Inferior parietal cortex (tissue), 1 donor: ENCODE measurements at regions not wholly inside any gene's neighbourhood (a gene's known extent, or its start where the extent isn't known, plus 50 kb on each side); places are given as distances from the start of the nearest gene placed in this dataset.
"Not testable (repeated sequence)": the region's sequence is repeated elsewhere in the genome, so short reads cannot be mapped to it uniquely, and the experiment has no call there.

Experiments
- DNase-seq: peaks from one replicate; pipeline ENCODE4 v3.0.0-alpha.2; 2016; ENCODE audit errors: extremely low spot score

GRCh38 chr2:138389063-138389462 lies 112.5 kb upstream of the SPOPL start:
- no peak for DNase-seq

DNA sequence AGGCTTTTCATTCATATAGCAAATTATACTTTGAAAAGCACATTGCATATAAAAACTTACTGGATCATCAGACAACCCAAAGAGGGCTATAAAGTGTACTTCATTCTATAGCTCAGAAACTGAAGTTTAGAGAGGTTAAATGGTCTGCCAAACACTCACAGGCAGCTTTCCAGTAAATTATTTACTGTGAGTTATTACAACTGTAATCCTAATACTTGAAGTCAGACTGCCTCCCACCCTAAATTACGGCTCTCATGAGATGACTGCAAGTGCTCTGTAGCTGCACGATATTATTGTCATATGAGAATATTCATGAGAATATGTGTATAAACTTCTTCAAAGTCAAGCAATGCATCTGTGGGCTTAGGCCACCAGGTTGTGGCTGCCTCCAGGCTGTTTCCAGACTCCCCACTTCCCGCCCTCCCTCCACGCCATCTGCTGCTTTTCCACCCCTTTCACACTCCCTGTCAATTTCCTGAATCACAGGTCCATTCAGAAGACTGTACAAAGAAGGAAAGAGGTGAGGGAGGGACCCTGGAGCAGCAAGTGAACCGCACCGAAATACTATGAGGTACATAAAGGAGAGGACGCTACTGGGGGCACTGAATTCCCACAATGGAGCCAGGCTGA lies 111.1 kb upstream of the SPOPL start:
- no peak for DNase-seq

GRCh38 chr2:138391946-138392345 lies 109.6 kb upstream of the SPOPL start:
- no peak for DNase-seq

DNA sequence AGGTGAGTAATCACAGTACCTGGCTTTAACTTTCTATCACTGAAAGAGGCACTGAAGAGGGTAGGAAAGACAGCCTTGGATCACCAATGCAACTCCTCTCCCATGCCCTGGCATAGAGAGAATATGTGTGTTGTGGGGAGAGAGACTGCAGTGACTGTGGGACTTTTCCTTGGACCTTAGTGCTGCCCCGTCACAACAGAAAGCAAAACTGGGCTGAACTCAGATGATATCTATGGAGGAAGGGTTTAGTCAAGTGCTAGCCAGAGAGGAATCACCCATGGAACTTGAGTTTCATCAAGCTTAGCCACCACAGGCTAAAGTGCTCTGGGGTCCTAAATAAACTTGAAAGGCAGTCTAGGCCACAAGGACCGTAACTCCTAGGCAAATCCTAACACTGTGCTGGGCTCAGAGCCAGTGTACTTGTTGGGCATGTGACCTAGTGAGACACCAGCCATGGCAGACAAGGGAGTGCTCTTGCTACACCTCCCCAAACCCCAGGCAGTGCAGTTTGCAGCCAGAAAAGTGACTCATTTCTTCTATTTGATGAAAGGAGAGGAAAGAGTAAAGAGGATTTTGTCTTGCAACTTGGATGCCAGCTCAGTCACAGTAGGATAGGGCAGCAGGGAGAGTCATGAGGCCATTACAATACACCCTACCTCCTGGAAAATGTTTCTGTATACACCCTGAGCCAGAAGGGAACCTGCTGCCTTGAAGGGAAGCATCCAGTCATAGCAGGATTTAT lies 105.8 kb upstream of the SPOPL start:
- DNase-seq: no peak

DNA sequence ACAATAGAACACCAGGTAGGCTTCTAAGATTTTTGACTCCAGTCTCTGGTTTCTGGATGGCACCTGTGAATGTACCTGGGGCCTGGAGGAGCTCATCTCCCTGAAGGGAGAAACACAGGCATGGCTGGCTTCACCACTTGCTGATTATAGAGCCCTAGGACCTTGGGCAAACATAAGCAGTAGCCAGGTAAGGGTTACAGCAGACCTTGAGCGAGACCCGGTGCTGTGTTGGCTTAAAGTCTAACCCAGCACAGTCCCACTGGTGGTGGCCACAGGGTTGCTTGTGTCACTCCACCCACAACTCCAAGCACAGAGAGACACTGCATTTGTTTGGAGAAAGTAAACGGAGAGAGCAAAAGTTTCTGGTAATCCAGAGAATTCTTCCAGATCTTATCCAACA lies 104.7 kb upstream of the SPOPL start:
- DNase-seq: no peak

DNA sequence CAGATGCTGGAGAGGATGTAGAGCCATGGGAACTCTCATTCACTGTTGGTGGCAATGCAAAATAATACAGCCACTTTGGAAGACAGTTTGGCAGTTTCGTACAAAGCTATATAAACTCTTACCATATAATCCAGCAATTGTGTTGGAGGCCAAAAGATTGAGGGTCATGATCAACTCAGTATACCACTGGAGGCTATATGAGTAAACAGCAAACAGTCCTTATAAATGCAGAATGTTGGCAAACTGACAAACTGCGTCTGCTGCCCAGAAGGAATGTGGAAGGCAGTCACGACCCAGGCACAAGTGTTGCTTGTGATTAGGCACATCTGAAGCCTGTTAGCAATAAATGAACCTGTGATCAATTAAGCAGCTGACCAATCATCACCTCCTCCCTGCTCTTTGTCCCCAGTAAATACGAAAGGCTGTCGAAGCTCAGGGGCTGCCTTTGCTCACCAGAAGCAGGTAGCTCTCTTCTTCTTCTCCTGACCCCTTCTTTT lies 98.1 kb upstream of the SPOPL start:
- no peak for DNase-seq

DNA sequence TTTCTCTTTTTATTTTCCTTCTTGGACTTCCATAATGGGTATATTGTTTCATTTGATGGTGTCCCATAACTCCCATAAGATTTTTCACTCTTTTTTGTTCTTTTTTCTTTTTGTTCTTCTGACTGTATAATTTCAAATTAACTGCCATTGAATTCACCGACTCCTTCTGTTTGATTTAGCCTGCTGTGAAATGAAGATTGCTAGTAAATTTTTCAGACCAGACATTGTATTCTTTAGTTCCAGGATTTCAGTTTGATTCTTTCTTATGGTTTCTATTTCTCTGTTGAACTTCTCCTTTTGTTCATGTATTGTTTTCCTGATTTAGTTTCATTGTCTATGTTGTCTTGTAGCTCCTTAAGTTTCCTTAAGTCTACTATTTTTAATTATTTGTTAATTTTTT lies 87.6 kb upstream of the SPOPL start:
- no peak for DNase-seq

DNA sequence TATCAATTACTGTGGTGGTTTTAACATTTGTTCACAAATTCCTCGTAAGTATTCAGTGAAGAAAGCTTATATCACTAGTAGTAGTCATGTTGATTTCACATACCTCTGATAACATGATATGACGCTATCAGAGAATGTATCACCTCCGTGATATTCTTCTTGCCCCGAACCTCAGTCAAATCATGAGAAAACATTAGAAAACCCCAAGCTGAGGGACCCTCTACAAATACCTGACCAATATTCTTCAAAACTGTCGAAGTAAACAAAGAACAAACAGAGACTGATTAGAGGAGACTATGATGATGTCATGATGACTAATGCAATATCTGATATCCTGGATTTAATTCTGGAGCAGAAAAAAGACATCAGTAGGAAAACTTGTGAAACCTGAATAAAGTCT lies 85.6 kb upstream of the SPOPL start:
- DNase-seq: no peak

- DNase-seq: no peak
These were observed 83.1 kb upstream of the SPOPL start for GRCh38 chr2:138418453-138418852.

GRCh38 chr2:138421315-138421970 lies 80.1 kb upstream of the SPOPL start:
- DNase-seq: no peak

DNA sequence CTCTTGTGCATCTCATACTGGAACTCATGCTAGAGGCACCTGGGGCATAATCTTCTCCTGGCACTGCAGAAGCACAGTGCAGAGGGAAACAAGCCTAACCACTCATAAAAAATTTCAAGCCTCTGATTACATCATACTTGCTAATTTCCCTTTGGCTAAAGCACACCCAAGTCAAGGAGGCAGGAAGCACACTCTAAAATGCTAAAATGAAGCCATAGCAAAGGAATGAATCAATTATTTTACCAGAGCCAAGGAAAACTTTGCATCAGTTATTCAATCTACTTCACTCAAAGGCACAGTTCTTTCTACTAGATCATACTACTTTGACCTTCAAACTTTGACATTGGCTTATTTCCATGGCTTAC lies 79.6 kb upstream of the SPOPL start:
- DNase-seq: no peak

- DNase-seq: no peak
These were observed 78.4 kb upstream of the SPOPL start for GRCh38 chr2:138423198-138423597.

- no peak for DNase-seq
These were observed 77.8 kb upstream of the SPOPL start for GRCh38 chr2:138423745-138424144.

DNA sequence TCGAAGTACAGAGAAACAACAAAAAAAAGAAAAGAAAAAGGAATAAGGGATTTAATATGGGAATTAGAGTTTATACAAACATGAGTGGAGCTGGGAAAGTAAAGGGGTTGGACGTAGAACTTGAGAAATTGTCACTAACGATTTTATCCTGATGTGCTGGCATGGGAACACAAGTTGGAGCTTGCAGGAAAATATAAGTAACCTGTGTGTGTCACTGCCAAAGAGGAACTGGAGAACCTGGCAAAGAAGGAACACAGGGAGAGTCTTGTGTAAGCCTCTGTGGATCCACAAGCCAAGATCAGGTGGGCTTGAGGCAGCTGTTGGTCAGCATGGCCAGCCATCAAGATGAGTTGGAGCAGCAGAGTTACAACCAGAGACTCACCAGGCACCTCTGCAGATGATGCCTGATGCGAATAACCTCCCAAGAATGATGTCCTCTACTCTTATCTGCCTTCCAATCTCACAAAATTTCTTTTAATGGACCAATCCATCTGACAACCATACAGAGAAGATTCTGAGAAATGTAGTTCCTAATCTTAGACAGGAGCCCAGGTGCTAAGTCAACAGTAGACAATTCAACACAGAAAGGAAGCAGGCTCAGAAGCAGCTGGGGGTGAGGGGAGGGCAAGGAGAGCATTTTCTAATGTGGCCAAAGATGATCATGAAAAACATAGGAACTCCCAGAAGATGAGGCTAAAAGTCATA lies 77.0 kb upstream of the SPOPL start:
- no peak for DNase-seq

- not testable (repeated sequence) for DNase-seq
These were observed 75.5 kb upstream of the SPOPL start for GRCh38 chr2:138426116-138426515.

DNA sequence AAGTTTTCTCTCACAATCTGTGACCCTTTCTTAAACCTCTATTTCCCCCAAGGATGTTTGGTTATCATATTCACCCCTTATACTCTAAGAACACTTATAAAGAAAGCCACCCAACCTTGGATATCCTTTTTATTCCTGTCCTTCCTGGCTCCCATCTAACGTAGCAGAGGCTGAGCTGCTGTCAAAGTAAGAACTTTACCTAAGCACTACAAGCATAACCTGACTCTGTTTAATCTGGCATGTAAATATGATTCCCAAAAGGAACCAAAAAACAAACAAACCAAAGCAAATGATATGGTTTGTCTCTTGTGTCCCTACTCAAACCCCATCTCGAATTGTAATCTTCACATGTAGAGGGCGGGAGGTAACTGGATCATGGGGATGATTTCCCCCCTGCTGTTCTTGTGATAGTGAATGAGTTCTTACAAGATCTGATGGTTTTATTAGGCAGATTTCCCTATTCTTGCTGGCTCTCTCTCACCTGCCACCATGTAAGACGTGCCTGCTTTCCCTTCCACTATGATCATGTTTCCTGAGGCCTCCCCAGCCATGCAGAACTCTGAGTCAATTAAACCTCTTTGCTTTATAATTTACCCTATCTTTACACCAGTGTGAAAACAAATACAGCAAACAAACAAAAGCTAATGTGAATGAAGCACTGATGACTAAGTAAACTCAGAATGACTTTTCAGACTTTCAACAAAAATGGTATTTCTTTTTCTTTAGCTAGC lies 72.7 kb upstream of the SPOPL start:
- DNase-seq: no peak

GRCh38 chr2:138430181-138430580 lies 71.4 kb upstream of the SPOPL start:
- no peak for DNase-seq

GRCh38 chr2:138432971-138433370 lies 68.6 kb upstream of the SPOPL start:
- DNase-seq: peak; percentile 40

- DNase-seq: no peak
These were observed 67.3 kb upstream of the SPOPL start for GRCh38 chr2:138433995-138434951.

DNA sequence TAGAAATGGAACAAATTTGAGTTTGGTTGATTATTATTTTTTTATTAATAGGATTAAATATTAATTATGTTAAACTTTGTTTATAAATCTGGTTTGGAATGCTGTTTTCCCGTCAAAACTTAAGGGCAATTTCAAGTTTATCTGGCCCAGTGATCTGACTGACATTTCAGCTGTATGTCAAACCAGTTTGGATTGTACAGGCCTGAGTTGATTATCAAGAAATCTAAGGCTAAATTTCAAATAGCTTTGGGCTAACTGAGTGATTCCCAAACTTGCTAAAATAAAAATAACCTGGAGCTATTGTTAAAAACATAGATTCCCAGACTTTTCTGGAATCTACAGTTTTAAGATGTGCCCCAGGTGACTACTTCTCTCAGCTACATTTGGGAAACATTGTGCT lies 65.9 kb upstream of the SPOPL start:
- no peak for DNase-seq

- DNase-seq: no peak
These were observed 61.8 kb upstream of the SPOPL start for GRCh38 chr2:138439733-138440132.
